SK-N-SH (cell line): ENCODE measurements at regions not wholly inside any gene's neighbourhood (a gene's known extent, or its start where the extent isn't known, plus 50 kb on each side); places are given as distances from the start of the nearest gene placed in this dataset.

Source experiments
- CTCF ChIA-PET: fragments of 300-600, 350-600 bp; formaldehyde crosslinking; extraction: SDS; loops from one replicate; lab custom pipeline; 2021; lab: Yijun Ruan, JAX
- POLR2A ChIA-PET: fragments of 350-600 bp; sonication (Branson Sonifier 250); formaldehyde crosslinking; extraction: SDS; loops from one replicate; lab custom pipeline; 2020; ENCODE audit warnings: antibody characterized with exemption, inconsistent platforms; lab: Yijun Ruan, JAX
- DNase-seq: peaks from one replicate; pipeline ENCODE4 v3.0.0; 2012
- H2AFZ ChIP-seq: fragments of 200-600 bp; sonication (generic); 2 replicates; pipeline ENCODE4 v1.8.1; 2016; ENCODE audit warnings: antibody characterized with exemption, mild to moderate bottlenecking, low read depth
- H3F3A ChIP-seq: fragments of 200-600 bp; sonication (generic); replicated peaks from 2 replicates; pipeline ENCODE3; 2016; ENCODE audit warnings: antibody characterized with exemption, mild to moderate bottlenecking; ENCODE audit not compliant: insufficient read depth
- H3K27ac ChIP-seq, 2 experiments: fragments of 200-500 bp in 1 of 2; fragments of 200-600 bp in 1 of 2; sonication (Bioruptor generic) in 1 of 2; sonication (generic), shearing (Covaris generic) in 1 of 2; 2 replicates each; pipeline versions ENCODE4 v1.5.1 to v1.6.1; 2014 to 2016; ENCODE audit warnings: low read depth in 2 of 2, inconsistent platforms in 1 of 2, low read length in 1 of 2, mild to moderate bottlenecking in 1 of 2, mixed read lengths in 1 of 2
- H3K27me3 ChIP-seq: fragments of 200-600 bp; sonication (generic), shearing (Covaris generic); 2 replicates; pipeline ENCODE4 v1.6.1; 2016; ENCODE audit warnings: mixed run types; ENCODE audit not compliant: insufficient read depth
- H3K36me3 ChIP-seq, 2 experiments: fragments of 200-500 bp in 1 of 2; fragments of 200-600 bp in 1 of 2; sonication (Bioruptor generic) in 1 of 2; sonication (generic) in 1 of 2; replicated peaks in 1 of 2; 2 replicates each; pipeline versions ENCODE3 to v1.5.1; 2014 to 2016; ENCODE audit warnings: low read length in 1 of 2, mild to moderate bottlenecking in 1 of 2; ENCODE audit not compliant: insufficient read depth in 2 of 2, control insufficient read depth in 1 of 2
- H3K4me1 ChIP-seq, 2 experiments: fragments of 200-500 bp in 1 of 2; fragments of 200-600 bp in 1 of 2; sonication (Bioruptor generic) in 1 of 2; sonication (generic), shearing (Covaris generic) in 1 of 2; 2 replicates each; pipeline versions ENCODE4 v1.5.1 to v1.6.1; 2014 to 2016; ENCODE audit warnings: low read depth in 1 of 2, low read length in 1 of 2, mixed run types in 1 of 2; ENCODE audit not compliant: insufficient read depth in 2 of 2, control insufficient read depth in 1 of 2
- H3K4me2 ChIP-seq: fragments of 200-600 bp; sonication (generic), shearing (Covaris generic); 2 replicates; pipeline ENCODE4 v1.6.1; 2017; ENCODE audit warnings: mixed run types
- H3K4me3 ChIP-seq, 2 experiments: fragments of 200-500 bp in 1 of 2; fragments of 200-600 bp in 1 of 2; sonication (Bioruptor generic) in 1 of 2; sonication (generic), shearing (Covaris generic) in 1 of 2; 2 replicates each; pipeline versions ENCODE4 v1.5.1 to v1.8.1; 2014 to 2016; ENCODE audit warnings: low read depth in 2 of 2, inconsistent platforms in 1 of 2, low read length in 1 of 2, mild to moderate bottlenecking in 1 of 2, mixed read lengths in 1 of 2, moderate library complexity in 1 of 2
- H3K79me2 ChIP-seq: fragments of 200-600 bp; sonication (generic); 2 replicates; pipeline ENCODE4 v1.8.1; 2017; ENCODE audit warnings: mild to moderate bottlenecking; ENCODE audit not compliant: insufficient read depth
- H3K9ac ChIP-seq: fragments of 200-600 bp; sonication (generic); 2 replicates; pipeline ENCODE4 v1.6.1; 2017; ENCODE audit warnings: mixed run types
- H3K9me2 ChIP-seq: fragments of 200-600 bp; sonication (generic); 2 replicates; pipeline ENCODE4 v1.6.1; 2017; ENCODE audit warnings: mixed run types
- H3K9me3 ChIP-seq: fragments of 200-600 bp; sonication (generic); 2 replicates; pipeline ENCODE4 v1.6.1; 2017; ENCODE audit warnings: mixed run types, mild to moderate bottlenecking, moderate library complexity
- H4K20me1 ChIP-seq: fragments of 200-600 bp; sonication (generic); 2 replicates; pipeline ENCODE4 v1.6.1; 2017; ENCODE audit warnings: mild to moderate bottlenecking, mixed run types; ENCODE audit not compliant: insufficient read depth
- CHD2 ChIP-seq: fragments of 150-350 bp; IDR thresholded peaks from 2 replicates; pipeline ENCODE4 v1.6.1; 2018; ENCODE audit warnings: low read length; ENCODE audit not compliant: partially characterized antibody
- EZH2phosphoT487 ChIP-seq: fragments of 200-600 bp; sonication (generic); IDR thresholded peaks from 2 replicates; pipeline ENCODE4 v1.6.1; 2017; ENCODE audit warnings: low read depth, mixed run types, mild to moderate bottlenecking, antibody characterized with exemption, moderate library complexity, borderline replicate concordance
- FOXM1 ChIP-seq: IDR thresholded peaks from 2 replicates; pipeline ENCODE4 v1.4.0; 2012; ENCODE audit warnings: low read depth, mild to moderate bottlenecking
- GATA2 ChIP-seq: sonication (generic); formaldehyde crosslinking; IDR thresholded peaks from 2 replicates; pipeline ENCODE4 v1.5.0; 2020; ENCODE audit warnings: mild to moderate bottlenecking, missing genetic modification reagents
- MEF2A ChIP-seq: IDR thresholded peaks from 2 replicates; pipeline ENCODE4 v1.4.0; 2012; ENCODE audit warnings: low read depth, borderline replicate concordance
- RAD21 ChIP-seq: IDR thresholded peaks from 2 replicates; pipeline ENCODE4 v1.6.1; 2012; ENCODE audit warnings: mild to moderate bottlenecking, low read length
- RXRA ChIP-seq: IDR thresholded peaks from 2 replicates; pipeline ENCODE4 v1.4.0; 2012; ENCODE audit warnings: low read depth, mild to moderate bottlenecking, borderline replicate concordance
- SIN3A ChIP-seq: IDR thresholded peaks from 2 replicates; pipeline ENCODE4 v1.6.1; 2012; ENCODE audit warnings: low read depth, mild to moderate bottlenecking, low read length, moderate library complexity, borderline replicate concordance
- WGBS: methylation state at CpG from one replicate; pipeline ENCODE4 v1.1.6; 2017; ENCODE audit warnings: low lambda C conversion rate; 5-methylcytosine and 5-hydroxymethylcytosine counted together
- TF ChIP-seq, protein P1 (sequence below): IDR thresholded peaks from 2 replicates; pipeline ENCODE4 v1.4.0; 2012; ENCODE audit warnings: low read depth
- TF ChIP-seq, protein P2 (sequence below): IDR thresholded peaks from 2 replicates; pipeline ENCODE4 v1.6.1; 2012; ENCODE audit warnings: mild to moderate bottlenecking, low read depth, low read length, moderate library complexity

DNA sequence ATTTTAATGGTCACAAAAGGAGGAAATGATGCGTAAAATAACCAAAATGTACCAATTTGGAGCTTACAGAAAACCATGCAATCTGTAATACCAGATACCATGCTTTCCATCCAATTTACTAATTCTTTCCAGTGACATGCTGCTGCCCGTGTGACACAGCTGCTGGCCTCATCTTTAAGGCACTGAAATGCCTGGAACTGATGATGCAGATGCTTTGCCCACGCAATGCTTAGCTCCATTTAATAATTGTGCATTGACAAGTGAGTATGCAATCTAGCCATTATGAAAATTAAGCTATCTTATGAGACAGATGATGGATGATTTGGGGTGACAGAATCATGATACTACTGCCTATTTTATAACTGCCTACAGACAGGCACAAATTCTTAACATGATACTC is 169.2 kb upstream of the CTNND2 start:
- Histone ChIP-seq H3K36me3 (no peaks in the 10 kb centered on the region), H3K27me3 (no peaks in the 10 kb centered on the region), H3K4me2 (no peak overlapping the region), H3K9me2 (no peaks in the 10 kb centered on the region), H3K79me2 (no peaks in the 10 kb centered on the region), H4K20me1 (no peaks in the 10 kb centered on the region), H3K4me3 (no peak overlapping the region), H3K4me1 (no peaks in the 10 kb centered on the region), H2AFZ (no peak overlapping the region), H3K9me3 (no peaks in the 10 kb centered on the region), H3F3A (no peaks in the 10 kb centered on the region), H3K27ac (no peak overlapping the region), H3K9ac (no peak overlapping the region)
- POLR2A ChIA-PET = no interaction called here
- CTCF ChIA-PET = no interaction called here
- no peak for DNase-seq
- TF ChIP-seq EZH2phosphoT487 (no peak), FOXM1 (no peak)
- 4% methylated on average over 3 of the region's 3 CpGs for WGBS

DNA sequence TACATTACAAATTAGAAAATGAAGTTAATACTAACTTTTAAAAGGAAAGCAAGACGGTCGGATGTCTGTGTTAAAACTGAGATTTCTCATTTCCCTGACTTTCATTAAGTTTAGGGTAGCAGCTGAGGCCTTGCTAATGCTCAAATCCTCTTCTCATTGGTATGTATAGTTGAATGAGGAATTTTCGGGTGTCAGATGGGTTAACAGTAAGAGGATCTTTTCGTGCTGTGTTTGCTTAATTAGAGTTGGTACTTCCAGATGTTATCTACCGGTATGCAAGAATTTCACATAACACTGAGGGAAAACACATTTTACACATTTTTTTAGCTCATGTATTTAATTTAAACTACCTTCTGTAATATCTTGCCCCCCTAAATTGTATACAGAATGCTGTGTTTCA is 168.2 kb upstream of the CTNND2 start:
- CTCF ChIA-PET = no interaction called here
- POLR2A ChIA-PET = no interaction called here
- 4% methylated on average over 5 of the region's 5 CpGs for WGBS

More for the DNA sequence above, 168.2 kb upstream of the CTNND2 start:
- no peaks in the 10 kb centered on the region for H4K20me1 ChIP-seq
- no peaks in the 10 kb centered on the region for H3K9me3 ChIP-seq
- no peaks in the 10 kb centered on the region for H3K36me3 ChIP-seq
- no peaks in the 10 kb centered on the region for H3K27me3 ChIP-seq
- H3K79me2 ChIP-seq = no peaks in the 10 kb centered on the region
- no peak overlapping the region for H3K4me2 ChIP-seq
- no peak overlapping the region for H2AFZ ChIP-seq
- no peak overlapping the region for H3K9ac ChIP-seq
- H3K4me3 ChIP-seq = no peak overlapping the region
- TF ChIP-seq CHD2 = no peak
- no peak for TF ChIP-seq FOXM1
- no peak for TF ChIP-seq RAD21
- no peak for TF ChIP-seq SIN3A
- TF ChIP-seq EZH2phosphoT487 = no peak
- TF ChIP-seq, protein P1, sequence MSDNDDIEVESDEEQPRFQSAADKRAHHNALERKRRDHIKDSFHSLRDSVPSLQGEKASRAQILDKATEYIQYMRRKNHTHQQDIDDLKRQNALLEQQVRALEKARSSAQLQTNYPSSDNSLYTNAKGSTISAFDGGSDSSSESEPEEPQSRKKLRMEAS = no peak
- TF ChIP-seq MEF2A = no peak
- no peak for TF ChIP-seq GATA2
- TF ChIP-seq, protein P2, sequence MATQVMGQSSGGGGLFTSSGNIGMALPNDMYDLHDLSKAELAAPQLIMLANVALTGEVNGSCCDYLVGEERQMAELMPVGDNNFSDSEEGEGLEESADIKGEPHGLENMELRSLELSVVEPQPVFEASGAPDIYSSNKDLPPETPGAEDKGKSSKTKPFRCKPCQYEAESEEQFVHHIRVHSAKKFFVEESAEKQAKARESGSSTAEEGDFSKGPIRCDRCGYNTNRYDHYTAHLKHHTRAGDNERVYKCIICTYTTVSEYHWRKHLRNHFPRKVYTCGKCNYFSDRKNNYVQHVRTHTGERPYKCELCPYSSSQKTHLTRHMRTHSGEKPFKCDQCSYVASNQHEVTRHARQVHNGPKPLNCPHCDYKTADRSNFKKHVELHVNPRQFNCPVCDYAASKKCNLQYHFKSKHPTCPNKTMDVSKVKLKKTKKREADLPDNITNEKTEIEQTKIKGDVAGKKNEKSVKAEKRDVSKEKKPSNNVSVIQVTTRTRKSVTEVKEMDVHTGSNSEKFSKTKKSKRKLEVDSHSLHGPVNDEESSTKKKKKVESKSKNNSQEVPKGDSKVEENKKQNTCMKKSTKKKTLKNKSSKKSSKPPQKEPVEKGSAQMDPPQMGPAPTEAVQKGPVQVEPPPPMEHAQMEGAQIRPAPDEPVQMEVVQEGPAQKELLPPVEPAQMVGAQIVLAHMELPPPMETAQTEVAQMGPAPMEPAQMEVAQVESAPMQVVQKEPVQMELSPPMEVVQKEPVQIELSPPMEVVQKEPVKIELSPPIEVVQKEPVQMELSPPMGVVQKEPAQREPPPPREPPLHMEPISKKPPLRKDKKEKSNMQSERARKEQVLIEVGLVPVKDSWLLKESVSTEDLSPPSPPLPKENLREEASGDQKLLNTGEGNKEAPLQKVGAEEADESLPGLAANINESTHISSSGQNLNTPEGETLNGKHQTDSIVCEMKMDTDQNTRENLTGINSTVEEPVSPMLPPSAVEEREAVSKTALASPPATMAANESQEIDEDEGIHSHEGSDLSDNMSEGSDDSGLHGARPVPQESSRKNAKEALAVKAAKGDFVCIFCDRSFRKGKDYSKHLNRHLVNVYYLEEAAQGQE = no peak
- TF ChIP-seq RXRA = no peak
- no peak for DNase-seq
- no peak overlapping the region for H3K27ac ChIP-seq
- no peaks in the 10 kb centered on the region for H3K9me2 ChIP-seq
- no peaks in the 10 kb centered on the region for H3K4me1 ChIP-seq
- no peaks in the 10 kb centered on the region for H3F3A ChIP-seq
